HEK293 (cell line): ENCODE measurements at regions not wholly inside any gene's neighbourhood (a gene's known extent, or its start where the extent isn't known, plus 50 kb on each side); places are given as distances from the start of the nearest gene placed in this dataset.

Source experiments
- CTCF ChIA-PET: fragments of 350-600 bp; formaldehyde crosslinking; extraction: SDS; loops from one replicate; lab custom pipeline; 2021; ENCODE audit warnings: antibody characterized with exemption; lab: Yijun Ruan, JAX
- POLR2A ChIA-PET: fragments of 300-600 bp; formaldehyde crosslinking; extraction: SDS; loops from one replicate; lab custom pipeline; 2020; ENCODE audit warnings: antibody characterized with exemption, inconsistent platforms; lab: Yijun Ruan, JAX
- H3K27ac ChIP-seq: fragments of 200-500 bp; sonication (Bioruptor generic); 2 replicates; pipeline ENCODE4 v1.5.1; 2014; ENCODE audit warnings: low read depth, low read length, control low read depth, inconsistent platforms; ENCODE audit errors: extremely low read depth
- H3K36me3 ChIP-seq, 2 experiments: fragments of 200-500 bp in 1 of 2; sonication (Bioruptor generic) in 1 of 2; 1 replicate in 1 of 2; 2 replicates in 1 of 2; pipeline ENCODE4 v1.5.1; 2014 to 2017; ENCODE audit warnings: inconsistent platforms in 2 of 2, low read length in 2 of 2; ENCODE audit not compliant: control insufficient read depth in 2 of 2, insufficient read depth in 1 of 2
- H3K4me1 ChIP-seq: fragments of 200-500 bp; sonication (Bioruptor generic); 2 replicates; pipeline ENCODE4 v1.5.1; 2014; ENCODE audit warnings: mild to moderate bottlenecking, low read length, inconsistent platforms; ENCODE audit not compliant: control insufficient read depth, insufficient read depth
- H3K4me3 ChIP-seq: 2 replicates; pipeline ENCODE4 v1.5.1; 2011; ENCODE audit warnings: low read depth, mild to moderate bottlenecking, control low read depth, low read length, moderate library complexity
- H3K9me3 ChIP-seq: fragments of 200-500 bp; sonication (Bioruptor generic); 2 replicates; pipeline ENCODE4 v1.5.1; 2014; ENCODE audit warnings: low read depth, low read length, inconsistent platforms; ENCODE audit not compliant: control insufficient read depth, insufficient read depth
- KLF16 ChIP-seq: fragments of 450-650 bp; formaldehyde crosslinking; IDR thresholded peaks from 2 replicates; pipeline ENCODE4 v1.5.1; 2017; ENCODE audit warnings: missing biosample characterization, missing genetic modification characterization
- ZBTB17 ChIP-seq: fragments of 450-650 bp; formaldehyde crosslinking; IDR thresholded peaks from 2 replicates; pipeline ENCODE4 v1.5.1; 2016; ENCODE audit warnings: missing biosample characterization, missing genetic modification characterization
- ZBTB20 ChIP-seq: fragments of 450-650 bp; formaldehyde crosslinking; IDR thresholded peaks from 2 replicates; pipeline ENCODE4 v1.5.1; 2016; ENCODE audit warnings: missing biosample characterization, missing genetic modification characterization
- ZNF132 ChIP-seq: fragments of 450-650 bp; formaldehyde crosslinking; IDR thresholded peaks from 2 replicates; pipeline ENCODE4 v1.5.1; 2017; ENCODE audit warnings: missing biosample characterization, missing genetic modification characterization, borderline replicate concordance
- ZNF202 ChIP-seq: fragments of 450-650 bp; formaldehyde crosslinking; IDR thresholded peaks from 2 replicates; pipeline ENCODE4 v1.5.1; 2016; ENCODE audit warnings: missing biosample characterization, missing genetic modification characterization, borderline replicate concordance
- ZNF404 ChIP-seq: fragments of 450-650 bp; formaldehyde crosslinking; IDR thresholded peaks from 2 replicates; pipeline ENCODE4 v1.5.1; 2017; ENCODE audit warnings: missing biosample characterization, missing genetic modification characterization
- ZNF426 ChIP-seq: fragments of 450-650 bp; formaldehyde crosslinking; IDR thresholded peaks from 2 replicates; pipeline ENCODE4 v1.5.1; 2017; ENCODE audit warnings: missing biosample characterization, missing genetic modification characterization, mild to moderate bottlenecking, inconsistent platforms, moderate library complexity
- ZNF610 ChIP-seq: fragments of 450-650 bp; formaldehyde crosslinking; IDR thresholded peaks from 2 replicates; pipeline ENCODE4 v1.5.1; 2016; ENCODE audit warnings: missing biosample characterization, missing genetic modification characterization, borderline replicate concordance
- TF ChIP-seq, protein P1 (sequence below): fragments of 450-650 bp; formaldehyde crosslinking; IDR thresholded peaks from 2 replicates; pipeline ENCODE4 v1.5.1; 2017; ENCODE audit warnings: missing biosample characterization, missing genetic modification characterization
- TF ChIP-seq, protein P2 (sequence below): fragments of 450-650 bp; formaldehyde crosslinking; IDR thresholded peaks from 2 replicates; pipeline ENCODE4 v1.5.1; 2017; ENCODE audit warnings: missing biosample characterization, missing genetic modification characterization
- TF ChIP-seq, protein P3 (sequence below): fragments of 450-650 bp; formaldehyde crosslinking; conservative IDR thresholded peaks from 2 replicates; pipeline ENCODE4 v1.5.1; 2016; ENCODE audit warnings: low read depth, missing biosample characterization, missing genetic modification characterization
- TF ChIP-seq, protein P4 (sequence below): fragments of 450-650 bp; formaldehyde crosslinking; IDR thresholded peaks from 2 replicates; pipeline ENCODE4 v1.5.1; 2016; ENCODE audit warnings: missing biosample characterization, missing genetic modification characterization
- TF ChIP-seq, protein P5 (sequence below): fragments of 450-650 bp; formaldehyde crosslinking; IDR thresholded peaks from 2 replicates; pipeline ENCODE4 v1.5.0; 2017; ENCODE audit warnings: missing biosample characterization, missing genetic modification characterization, borderline replicate concordance

DNA sequence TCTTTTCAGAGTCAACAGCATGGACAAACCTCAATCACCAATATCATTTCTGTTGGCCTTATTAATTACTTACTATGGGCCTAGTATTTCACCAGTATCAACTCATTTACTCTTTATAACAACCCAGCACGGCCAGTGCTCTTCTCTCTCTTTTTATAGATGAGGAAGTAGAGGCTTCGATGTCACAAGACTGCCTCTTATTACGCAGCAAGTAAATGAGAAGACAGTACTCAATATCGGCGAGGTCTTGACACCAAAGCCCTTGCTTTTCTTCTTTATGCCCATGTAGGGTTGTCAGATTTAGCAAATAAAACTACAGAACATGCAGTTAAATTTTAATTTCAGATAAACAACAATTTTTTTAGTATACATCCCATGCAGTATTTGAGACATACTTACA lies 99.0 kb upstream of the KCNMB2 start:
- no peak overlapping the region for H3K27ac ChIP-seq
- ChIA-PET POLR2A (no interaction called here), CTCF (interaction anchor here (0.6 to 0.9 kb wide), 4 partner anchors 87 to 850 kb away, joined by 3 read pairs; no protein-coding TSS in a partner anchor)
- no peaks in the 10 kb centered on the region for H3K9me3 ChIP-seq
- no peaks in the 10 kb centered on the region for H3K36me3 ChIP-seq
- no peak overlapping the region for H3K4me3 ChIP-seq
- TF ChIP-seq ZBTB17 = no peak
- TF ChIP-seq KLF16 = no peak
- no peak for TF ChIP-seq ZNF132 (tag by site-specific recombination)
- TF ChIP-seq, protein P1, sequence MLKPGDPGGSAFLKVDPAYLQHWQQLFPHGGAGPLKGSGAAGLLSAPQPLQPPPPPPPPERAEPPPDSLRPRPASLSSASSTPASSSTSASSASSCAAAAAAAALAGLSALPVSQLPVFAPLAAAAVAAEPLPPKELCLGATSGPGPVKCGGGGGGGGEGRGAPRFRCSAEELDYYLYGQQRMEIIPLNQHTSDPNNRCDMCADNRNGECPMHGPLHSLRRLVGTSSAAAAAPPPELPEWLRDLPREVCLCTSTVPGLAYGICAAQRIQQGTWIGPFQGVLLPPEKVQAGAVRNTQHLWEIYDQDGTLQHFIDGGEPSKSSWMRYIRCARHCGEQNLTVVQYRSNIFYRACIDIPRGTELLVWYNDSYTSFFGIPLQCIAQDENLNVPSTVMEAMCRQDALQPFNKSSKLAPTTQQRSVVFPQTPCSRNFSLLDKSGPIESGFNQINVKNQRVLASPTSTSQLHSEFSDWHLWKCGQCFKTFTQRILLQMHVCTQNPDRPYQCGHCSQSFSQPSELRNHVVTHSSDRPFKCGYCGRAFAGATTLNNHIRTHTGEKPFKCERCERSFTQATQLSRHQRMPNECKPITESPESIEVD (tag by site-specific recombination) = no peak
- no peak for TF ChIP-seq ZNF610 (tag by site-specific recombination)
- no peak for TF ChIP-seq ZNF404
- no peak for TF ChIP-seq ZNF202 (tag by site-specific recombination)
- TF ChIP-seq, protein P2, sequence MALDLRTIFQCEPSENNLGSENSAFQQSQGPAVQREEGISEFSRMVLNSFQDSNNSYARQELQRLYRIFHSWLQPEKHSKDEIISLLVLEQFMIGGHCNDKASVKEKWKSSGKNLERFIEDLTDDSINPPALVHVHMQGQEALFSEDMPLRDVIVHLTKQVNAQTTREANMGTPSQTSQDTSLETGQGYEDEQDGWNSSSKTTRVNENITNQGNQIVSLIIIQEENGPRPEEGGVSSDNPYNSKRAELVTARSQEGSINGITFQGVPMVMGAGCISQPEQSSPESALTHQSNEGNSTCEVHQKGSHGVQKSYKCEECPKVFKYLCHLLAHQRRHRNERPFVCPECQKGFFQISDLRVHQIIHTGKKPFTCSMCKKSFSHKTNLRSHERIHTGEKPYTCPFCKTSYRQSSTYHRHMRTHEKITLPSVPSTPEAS (tag by site-specific recombination) = no peak
- TF ChIP-seq ZNF426 = no peak
- TF ChIP-seq, protein P3, sequence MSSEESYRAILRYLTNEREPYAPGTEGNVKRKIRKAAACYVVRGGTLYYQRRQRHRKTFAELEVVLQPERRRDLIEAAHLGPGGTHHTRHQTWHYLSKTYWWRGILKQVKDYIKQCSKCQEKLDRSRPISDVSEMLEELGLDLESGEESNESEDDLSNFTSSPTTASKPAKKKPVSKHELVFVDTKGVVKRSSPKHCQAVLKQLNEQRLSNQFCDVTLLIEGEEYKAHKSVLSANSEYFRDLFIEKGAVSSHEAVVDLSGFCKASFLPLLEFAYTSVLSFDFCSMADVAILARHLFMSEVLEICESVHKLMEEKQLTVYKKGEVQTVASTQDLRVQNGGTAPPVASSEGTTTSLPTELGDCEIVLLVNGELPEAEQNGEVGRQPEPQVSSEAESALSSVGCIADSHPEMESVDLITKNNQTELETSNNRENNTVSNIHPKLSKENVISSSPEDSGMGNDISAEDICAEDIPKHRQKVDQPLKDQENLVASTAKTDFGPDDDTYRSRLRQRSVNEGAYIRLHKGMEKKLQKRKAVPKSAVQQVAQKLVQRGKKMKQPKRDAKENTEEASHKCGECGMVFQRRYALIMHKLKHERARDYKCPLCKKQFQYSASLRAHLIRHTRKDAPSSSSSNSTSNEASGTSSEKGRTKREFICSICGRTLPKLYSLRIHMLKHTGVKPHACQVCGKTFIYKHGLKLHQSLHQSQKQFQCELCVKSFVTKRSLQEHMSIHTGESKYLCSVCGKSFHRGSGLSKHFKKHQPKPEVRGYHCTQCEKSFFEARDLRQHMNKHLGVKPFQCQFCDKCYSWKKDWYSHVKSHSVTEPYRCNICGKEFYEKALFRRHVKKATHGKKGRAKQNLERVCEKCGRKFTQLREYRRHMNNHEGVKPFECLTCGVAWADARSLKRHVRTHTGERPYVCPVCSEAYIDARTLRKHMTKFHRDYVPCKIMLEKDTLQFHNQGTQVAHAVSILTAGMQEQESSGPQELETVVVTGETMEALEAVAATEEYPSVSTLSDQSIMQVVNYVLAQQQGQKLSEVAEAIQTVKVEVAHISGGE (tag by site-specific recombination) = no peak
- TF ChIP-seq, protein P4, sequence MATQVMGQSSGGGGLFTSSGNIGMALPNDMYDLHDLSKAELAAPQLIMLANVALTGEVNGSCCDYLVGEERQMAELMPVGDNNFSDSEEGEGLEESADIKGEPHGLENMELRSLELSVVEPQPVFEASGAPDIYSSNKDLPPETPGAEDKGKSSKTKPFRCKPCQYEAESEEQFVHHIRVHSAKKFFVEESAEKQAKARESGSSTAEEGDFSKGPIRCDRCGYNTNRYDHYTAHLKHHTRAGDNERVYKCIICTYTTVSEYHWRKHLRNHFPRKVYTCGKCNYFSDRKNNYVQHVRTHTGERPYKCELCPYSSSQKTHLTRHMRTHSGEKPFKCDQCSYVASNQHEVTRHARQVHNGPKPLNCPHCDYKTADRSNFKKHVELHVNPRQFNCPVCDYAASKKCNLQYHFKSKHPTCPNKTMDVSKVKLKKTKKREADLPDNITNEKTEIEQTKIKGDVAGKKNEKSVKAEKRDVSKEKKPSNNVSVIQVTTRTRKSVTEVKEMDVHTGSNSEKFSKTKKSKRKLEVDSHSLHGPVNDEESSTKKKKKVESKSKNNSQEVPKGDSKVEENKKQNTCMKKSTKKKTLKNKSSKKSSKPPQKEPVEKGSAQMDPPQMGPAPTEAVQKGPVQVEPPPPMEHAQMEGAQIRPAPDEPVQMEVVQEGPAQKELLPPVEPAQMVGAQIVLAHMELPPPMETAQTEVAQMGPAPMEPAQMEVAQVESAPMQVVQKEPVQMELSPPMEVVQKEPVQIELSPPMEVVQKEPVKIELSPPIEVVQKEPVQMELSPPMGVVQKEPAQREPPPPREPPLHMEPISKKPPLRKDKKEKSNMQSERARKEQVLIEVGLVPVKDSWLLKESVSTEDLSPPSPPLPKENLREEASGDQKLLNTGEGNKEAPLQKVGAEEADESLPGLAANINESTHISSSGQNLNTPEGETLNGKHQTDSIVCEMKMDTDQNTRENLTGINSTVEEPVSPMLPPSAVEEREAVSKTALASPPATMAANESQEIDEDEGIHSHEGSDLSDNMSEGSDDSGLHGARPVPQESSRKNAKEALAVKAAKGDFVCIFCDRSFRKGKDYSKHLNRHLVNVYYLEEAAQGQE (tag by site-specific recombination) = no peak
- TF ChIP-seq, protein P5, sequence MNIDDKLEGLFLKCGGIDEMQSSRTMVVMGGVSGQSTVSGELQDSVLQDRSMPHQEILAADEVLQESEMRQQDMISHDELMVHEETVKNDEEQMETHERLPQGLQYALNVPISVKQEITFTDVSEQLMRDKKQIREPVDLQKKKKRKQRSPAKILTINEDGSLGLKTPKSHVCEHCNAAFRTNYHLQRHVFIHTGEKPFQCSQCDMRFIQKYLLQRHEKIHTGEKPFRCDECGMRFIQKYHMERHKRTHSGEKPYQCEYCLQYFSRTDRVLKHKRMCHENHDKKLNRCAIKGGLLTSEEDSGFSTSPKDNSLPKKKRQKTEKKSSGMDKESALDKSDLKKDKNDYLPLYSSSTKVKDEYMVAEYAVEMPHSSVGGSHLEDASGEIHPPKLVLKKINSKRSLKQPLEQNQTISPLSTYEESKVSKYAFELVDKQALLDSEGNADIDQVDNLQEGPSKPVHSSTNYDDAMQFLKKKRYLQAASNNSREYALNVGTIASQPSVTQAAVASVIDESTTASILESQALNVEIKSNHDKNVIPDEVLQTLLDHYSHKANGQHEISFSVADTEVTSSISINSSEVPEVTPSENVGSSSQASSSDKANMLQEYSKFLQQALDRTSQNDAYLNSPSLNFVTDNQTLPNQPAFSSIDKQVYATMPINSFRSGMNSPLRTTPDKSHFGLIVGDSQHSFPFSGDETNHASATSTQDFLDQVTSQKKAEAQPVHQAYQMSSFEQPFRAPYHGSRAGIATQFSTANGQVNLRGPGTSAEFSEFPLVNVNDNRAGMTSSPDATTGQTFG (tag by site-specific recombination) = no peak
- TF ChIP-seq ZBTB20 = no peak
- no peaks in the 10 kb centered on the region for H3K4me1 ChIP-seq
